GM21423 (cell line): ENCODE measurements at regions not wholly inside any gene's neighbourhood (a gene's known extent, or its start where the extent isn't known, plus 50 kb on each side); places are given as distances from the start of the nearest gene placed in this dataset.
"Not testable (repeated sequence)": the region's sequence is repeated elsewhere in the genome, so short reads cannot be mapped to it uniquely, and the experiment has no call there.

Experiments used
- ATAC-seq: cut with Tn5 transposase; IDR thresholded peaks from one replicate; pipeline ENCODE4 v1.9.1; 2021; ENCODE audit warnings: mild to moderate bottlenecking, moderate library complexity; ENCODE audit not compliant: unreplicated experiment

- no peak for ATAC-seq
Observed at GRCh38 chr2:236819275-236820002, 249.8 kb downstream of the ACKR3 start.

GRCh38 chr2:236820763-236821344, 251.2 kb downstream of the ACKR3 start:
- no peak for ATAC-seq

- no peak for ATAC-seq
Observed at GRCh38 chr2:236823041-236823629, 253.5 kb downstream of the ACKR3 start.

GRCh38 chr2:236823963-236824362, 254.3 kb downstream of the ACKR3 start:
- ATAC-seq = no peak

- no peak for ATAC-seq
Observed at GRCh38 chr2:236824836-236825235, 255.2 kb downstream of the ACKR3 start.

GRCh38 chr2:236825989-236826510, 256.4 kb downstream of the ACKR3 start:
- no peak for ATAC-seq

DNA sequence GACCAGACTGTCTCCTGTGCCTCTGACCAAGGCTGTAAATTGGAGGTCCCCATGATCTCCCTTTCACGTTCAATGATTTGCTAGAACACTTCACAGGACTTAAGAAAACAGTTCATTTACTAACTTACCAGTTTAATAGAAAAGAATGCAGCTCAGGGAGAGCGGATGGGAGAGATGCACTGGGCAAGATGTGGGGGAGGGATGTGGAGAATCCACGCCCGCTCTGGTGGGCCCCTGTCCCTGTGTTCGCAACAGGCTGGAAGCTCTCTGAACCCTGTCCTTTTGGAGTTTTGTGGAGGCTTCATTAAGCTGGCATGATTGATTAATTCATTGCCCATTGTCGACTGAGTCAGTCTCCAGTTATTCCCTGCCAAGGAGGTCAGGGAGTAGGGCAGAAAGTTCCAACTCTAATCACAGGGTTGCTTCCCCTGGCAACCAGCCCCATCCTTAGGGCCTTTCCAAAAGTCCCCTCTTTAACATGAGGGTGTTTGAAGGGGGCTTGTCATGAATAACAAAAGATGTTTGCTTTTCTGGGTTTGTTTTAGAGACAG, 257.1 kb downstream of the ACKR3 start:
- ATAC-seq = no peak

DNA sequence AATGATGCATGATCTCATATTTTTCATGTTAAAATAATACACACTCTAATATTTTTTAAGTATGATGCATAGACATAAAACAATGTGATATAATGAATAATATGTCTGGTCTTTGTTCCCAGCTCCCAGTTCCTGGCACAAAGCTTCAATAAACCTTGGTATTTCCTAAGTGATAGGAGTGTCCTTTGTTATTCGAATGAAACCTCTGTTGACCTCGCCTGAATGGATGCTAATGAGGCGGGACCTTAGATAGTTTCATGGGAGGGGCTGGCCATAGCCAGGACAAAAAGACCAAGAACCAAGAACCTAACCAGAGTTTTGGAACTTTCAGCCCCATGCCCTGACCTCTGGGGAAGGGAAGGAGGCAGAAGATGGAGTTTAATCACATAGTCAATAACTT, 257.7 kb upstream of the COPS8 start:
- no peak for ATAC-seq

- ATAC-seq = no peak
Observed at GRCh38 chr2:236828820-236829219, 256.9 kb upstream of the COPS8 start.

DNA sequence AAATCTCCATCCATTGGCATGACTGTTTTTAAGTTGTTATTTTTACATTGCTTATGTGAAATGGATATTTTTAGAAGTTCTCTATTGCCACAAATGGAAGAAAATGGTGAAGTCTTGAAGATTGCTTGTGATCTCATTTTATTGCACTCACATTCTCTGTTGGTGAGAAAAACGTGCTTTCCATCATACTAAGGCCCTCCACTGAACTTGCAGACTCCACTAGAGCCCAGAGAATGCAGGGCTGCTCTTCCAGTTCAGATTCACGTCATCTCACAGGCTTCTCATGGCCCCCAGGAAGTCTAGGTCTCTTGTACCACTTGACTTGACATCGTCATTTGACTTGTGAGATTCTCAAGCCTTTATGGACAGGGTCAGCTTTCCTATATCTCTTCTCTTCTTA, 254.8 kb upstream of the COPS8 start:
- no peak for ATAC-seq

DNA sequence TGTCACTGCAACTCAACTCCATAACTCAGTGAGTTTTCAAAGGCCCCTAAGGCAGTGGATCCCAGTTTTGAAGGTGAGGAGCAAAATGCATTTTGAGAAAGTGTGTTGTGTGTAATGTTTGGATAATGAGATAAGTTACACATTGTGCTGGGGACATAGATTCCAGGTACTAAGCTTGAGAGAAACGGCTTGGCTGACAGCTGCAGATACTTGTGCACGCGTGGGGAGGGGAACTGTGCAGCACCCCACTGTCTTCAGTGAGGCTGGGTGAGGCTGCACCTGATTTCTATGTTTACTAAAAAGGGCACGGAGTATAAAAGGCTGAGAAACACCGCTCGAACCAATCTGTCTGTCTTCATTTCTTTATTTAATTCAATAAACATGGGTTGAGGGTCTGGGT, 254.0 kb upstream of the COPS8 start:
- ATAC-seq = no peak

DNA sequence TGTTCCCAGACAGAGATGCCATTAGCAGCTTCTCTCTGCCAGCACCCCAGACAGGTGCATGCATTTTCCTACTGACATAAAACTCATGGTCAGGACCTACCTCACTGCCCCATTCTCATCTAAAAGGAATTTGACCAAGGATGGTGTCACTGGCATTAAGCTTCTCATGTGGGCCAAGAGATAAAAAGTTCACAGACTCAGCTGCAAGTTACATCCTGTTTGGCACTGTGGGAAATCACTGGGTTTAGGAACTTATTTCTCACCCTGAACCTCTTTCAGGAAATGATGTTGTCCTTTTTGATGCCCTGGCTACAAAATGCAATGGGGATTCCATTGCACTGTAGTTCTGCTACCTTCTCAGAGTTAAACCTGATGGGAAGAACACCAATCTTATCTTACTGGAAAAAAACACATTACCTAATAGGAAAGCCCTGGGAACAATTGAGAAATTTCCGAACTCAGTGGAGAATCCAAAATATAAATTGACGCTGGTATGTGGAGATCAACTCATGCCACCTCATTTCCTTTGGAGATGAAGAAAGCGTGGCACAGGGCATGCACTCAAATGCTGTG, 252.1 kb upstream of the COPS8 start:
- ATAC-seq = no peak

GRCh38 chr2:236834284-236834683, 251.4 kb upstream of the COPS8 start:
- no peak for ATAC-seq

DNA sequence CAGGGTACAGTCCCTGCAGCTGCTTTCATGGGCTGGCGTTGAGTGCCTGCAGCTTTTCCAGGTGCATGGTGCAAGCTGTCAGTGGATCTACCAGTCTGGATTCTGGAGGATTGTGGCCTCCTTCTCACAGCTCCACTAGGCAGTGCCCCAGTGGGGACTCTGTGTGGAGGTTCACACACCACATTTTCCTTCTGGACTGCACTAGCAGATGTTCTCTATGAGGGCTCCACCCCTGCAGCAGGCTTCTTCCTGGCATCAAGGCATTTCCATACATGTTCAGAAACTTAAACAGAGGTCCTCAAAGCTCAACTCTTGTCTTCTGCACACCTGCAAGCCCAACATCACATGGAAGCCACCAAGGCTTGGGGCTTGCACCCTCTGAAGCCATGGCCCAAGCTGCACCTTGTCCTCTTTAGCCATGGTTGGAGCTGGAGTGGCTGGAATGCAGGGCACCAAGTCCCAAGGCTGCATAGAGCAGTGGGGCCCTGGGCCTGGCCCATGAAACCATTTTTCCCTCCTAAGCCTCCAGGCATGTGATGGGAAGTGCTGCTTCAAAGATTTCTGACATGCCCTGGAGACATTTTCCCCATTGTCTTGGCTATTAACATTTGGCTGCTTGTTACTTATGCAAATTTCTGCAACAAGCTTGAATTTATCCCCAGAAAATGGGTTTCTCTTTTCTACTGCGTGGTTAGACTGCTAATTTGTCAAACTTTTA, 250.2 kb upstream of the COPS8 start:
- no peak for ATAC-seq

DNA sequence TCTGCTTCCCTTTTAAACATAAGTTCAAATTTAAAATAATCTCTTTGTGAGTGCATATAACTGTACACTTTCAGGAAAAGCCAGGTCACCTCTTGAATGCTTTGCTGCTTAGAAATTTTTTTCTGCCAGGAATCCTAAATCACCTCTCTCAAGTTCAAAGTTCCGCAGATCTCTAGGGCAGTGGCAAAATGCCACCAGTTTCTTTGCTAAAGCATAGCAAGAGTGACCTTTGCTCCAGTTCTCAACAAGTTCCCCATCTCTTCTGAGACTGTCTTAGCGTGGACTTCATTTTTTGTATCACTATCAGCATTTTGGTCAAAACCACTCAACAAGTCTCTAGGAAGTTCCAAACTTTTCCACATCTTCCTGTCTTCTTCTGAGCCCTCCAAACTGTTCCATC, 249.7 kb upstream of the COPS8 start:
- ATAC-seq = not testable (repeated sequence)

DNA sequence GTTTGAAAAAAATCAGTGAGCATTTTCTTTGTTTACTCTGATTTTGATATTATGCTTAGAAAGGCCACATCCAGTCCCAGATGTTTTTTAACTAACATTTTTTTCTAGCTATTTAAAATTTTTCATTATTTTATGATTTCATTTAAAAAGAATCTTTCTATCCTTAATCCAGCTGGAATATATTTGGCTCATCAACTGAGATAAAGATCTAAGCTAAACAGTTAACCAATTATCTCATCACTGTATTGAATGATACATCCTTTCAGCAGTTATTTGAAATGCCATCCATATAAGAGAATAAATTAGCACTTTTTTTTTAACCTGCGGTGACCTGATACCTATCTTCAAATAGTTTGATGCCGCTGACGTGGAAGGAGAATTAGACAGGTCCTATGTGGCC, 245.5 kb upstream of the COPS8 start:
- ATAC-seq = no peak

DNA sequence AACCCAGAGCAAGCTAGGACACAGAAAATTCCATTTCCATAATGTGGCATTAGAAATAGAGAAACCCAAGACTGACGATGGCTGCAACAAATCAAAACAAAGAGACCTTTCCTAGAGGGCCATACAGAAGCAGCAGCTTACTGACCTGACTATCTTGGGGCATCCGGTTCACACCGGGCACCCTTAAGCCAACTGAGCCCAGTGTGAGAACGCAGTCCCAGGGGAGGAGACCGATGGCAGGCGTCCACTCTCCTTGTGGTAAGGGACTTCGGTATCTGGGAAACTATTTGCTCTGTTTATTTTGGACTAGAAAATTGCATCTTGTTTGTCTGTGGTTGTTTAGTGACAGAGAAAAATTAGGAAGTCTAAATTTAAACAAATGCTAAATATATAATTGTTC, 244.8 kb upstream of the COPS8 start:
- no peak for ATAC-seq

- no peak for ATAC-seq
Observed at GRCh38 chr2:236841389-236841788, 244.3 kb upstream of the COPS8 start.

DNA sequence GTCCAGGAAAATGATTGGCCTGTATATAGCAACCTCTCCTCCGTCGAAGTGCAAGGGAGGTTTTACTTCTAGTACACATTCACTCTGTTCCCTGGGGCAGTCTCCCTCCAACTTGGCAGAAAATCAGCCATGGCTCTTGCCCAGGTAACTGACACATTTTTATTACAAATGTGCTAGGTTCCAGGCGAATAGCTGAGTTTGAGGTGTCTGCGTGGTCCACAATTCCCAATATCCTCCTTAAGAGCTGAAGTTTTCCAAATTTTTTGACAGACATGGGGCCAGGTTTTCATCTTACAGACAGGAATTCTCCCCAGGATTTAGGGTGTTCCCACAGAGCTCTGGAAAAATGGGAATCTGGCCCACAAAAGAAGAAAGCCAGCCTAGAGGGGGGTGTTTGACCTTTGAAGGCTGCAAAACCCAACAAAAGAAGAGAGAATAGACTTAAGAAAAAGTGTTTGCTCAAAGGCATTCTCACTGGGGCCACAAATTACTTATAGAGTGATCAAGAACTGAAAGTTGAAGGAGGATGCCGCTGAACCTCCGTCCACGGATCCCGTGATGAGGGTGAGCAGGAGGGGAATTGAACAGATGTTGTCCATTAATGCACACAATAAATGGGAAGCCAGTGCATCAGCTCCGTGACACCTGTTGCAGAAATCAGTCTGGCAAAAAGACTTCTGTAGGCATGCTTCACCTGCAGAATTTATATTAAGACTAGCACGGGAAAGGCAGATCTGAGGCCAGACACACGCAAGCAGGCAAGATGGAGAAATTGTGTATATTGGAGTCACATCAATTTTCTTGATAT, 242.3 kb upstream of the COPS8 start:
- no peak for ATAC-seq

- ATAC-seq = no peak
Observed at GRCh38 chr2:236844711-236845110, 241.0 kb upstream of the COPS8 start.
